ENCODE measurements at regions not wholly inside any gene's neighbourhood (a gene's known extent, or its start where the extent isn't known, plus 50 kb on each side); places are given as distances from the start of the nearest gene placed in this dataset.

DNA sequence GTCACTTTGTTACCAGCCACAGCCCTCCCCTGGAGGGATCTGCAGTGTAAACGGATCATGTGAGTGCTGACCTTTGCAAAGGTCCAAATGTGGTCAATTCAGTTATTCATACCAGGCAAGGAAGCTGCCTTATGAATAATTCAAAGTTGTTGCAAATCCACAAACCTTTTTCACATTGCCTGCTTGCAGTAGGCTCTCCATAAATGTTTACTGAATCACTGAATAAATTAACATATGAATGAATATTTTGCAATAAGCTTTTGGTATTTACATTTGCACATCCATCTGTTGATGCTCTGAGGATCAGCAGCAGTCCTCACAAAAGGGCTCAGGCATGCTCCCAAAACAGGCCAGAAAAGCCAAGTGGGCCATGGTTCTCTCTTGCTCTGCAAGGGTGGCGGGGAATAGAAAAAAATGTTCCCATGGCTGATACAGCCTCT, 156.8 kb downstream of the VAPA start (continued):
- TF ChIP-seq JUNB (IDR thresholded peaks at IDR 0.05; ENCODE audit: unreplicated experiment) (no peak), EZH2phosphoT487 (IDR thresholded peaks at IDR 0.05; ENCODE audit: unreplicated experiment) (no peak), CREB1 (CRISPR knock-in tag; IDR thresholded peaks at IDR 0.05; ENCODE audit: low read depth) (no peak), ZNF462 (CRISPR knock-in tag; IDR thresholded peaks at IDR 0.05) (no peak), NANOG (IDR thresholded peaks at IDR 0.05; ENCODE audit: borderline replicate concordance) (no peak)

DNA sequence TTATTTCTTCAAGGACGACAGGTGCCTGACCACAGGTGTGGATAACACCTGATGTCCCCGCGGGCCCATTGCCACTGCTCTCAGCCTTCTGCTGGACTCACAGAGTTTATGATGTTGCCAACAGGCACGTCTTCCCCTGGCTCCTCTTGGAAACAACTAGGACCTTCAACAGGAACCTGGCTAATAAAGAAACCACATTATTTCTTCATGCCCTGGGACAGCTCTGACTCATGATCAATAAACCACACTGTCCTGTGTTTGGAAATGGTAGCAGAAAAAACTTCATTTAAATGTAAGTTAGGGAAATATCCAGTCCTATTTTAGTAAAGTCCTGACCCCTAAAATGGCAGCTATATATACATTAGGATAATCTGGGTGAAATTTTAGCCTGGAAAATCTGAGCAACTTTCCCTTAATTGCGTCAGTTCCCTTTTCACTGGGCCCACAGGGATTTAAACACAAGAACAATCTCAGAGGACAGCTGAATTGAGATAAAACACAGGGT, 158.9 kb downstream of the VAPA start:
- Histone ChIP-seq H2AFZ (no peak overlapping the region), H3K36me3 (ENCODE audit: insufficient read depth) (no peaks in the 10 kb centered on the region), H3K79me2 (replicated peaks; ENCODE audit: insufficient read depth) (no peaks in the 10 kb centered on the region), H3K9me2 (ENCODE audit: insufficient read depth) (peaks cover 6% of the 10 kb centered on the region; the same call in 1 of the 2 replicates), H4K20me1 (replicated peaks; ENCODE audit: insufficient read depth) (no peaks in the 10 kb centered on the region), H3K4me2 (no peak overlapping the region), H3K4me3 (no peak overlapping the region), H3F3A (replicated peaks; ENCODE audit: low read depth) (no peaks in the 10 kb centered on the region), H3K4me1 (ENCODE audit: insufficient read depth) (no peaks in the 10 kb centered on the region; the same call in 1 of the 2 replicates), H3K27ac (ENCODE audit: low read depth) (no peak overlapping the region), H3K27me3 (ENCODE audit: insufficient read depth) (no peaks in the 10 kb centered on the region)
- H3K27ac Mint-ChIP-seq, result no peak overlapping the region
- H3K27me3 Mint-ChIP-seq (ENCODE audit: insufficient read depth, low read depth, poor library complexity), result peaks cover 7% of the 10 kb centered on the region
- no peaks in the 10 kb centered on the region for H3K36me3 Mint-ChIP-seq (ENCODE audit: low read depth)
- H3K9me3 Mint-ChIP-seq, result no peaks in the 10 kb centered on the region
- ATAC-seq (no peak), DNase-seq (ENCODE audit: low spot score) (no peak)
- H3K4me3 Mint-ChIP-seq, result no peak overlapping the region
- H3K4me1 Mint-ChIP-seq, result peaks cover 32% of the 10 kb centered on the region
- TF ChIP-seq CREB1 (CRISPR knock-in tag; IDR thresholded peaks at IDR 0.05; ENCODE audit: low read depth), result no peak
- TF ChIP-seq ZNF462 (CRISPR knock-in tag; IDR thresholded peaks at IDR 0.05), result no peak
- TF ChIP-seq NANOG (IDR thresholded peaks at IDR 0.05; ENCODE audit: borderline replicate concordance), result no peak
- TF ChIP-seq, protein P1, sequence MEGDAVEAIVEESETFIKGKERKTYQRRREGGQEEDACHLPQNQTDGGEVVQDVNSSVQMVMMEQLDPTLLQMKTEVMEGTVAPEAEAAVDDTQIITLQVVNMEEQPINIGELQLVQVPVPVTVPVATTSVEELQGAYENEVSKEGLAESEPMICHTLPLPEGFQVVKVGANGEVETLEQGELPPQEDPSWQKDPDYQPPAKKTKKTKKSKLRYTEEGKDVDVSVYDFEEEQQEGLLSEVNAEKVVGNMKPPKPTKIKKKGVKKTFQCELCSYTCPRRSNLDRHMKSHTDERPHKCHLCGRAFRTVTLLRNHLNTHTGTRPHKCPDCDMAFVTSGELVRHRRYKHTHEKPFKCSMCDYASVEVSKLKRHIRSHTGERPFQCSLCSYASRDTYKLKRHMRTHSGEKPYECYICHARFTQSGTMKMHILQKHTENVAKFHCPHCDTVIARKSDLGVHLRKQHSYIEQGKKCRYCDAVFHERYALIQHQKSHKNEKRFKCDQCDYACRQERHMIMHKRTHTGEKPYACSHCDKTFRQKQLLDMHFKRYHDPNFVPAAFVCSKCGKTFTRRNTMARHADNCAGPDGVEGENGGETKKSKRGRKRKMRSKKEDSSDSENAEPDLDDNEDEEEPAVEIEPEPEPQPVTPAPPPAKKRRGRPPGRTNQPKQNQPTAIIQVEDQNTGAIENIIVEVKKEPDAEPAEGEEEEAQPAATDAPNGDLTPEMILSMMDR (conservative IDR thresholded peaks at IDR 0.05; ENCODE audit: low read depth in 2 of 2), result no peak
- no peak for TF ChIP-seq EZH2phosphoT487 (IDR thresholded peaks at IDR 0.05; ENCODE audit: unreplicated experiment)
- no peak for TF ChIP-seq ZNF331 (CRISPR knock-in tag; IDR thresholded peaks at IDR 0.05; ENCODE audit: low read depth)
